Astrocyte (in vitro differentiated cells and primary cell): ENCODE measurements at regions not wholly inside any gene's neighbourhood (a gene's known extent, or its start where the extent isn't known, plus 50 kb on each side); places are given as distances from the start of the nearest gene placed in this dataset.

Experiments
- DNase-seq: peaks from one replicate; pipeline ENCODE4 v3.0.0-alpha.2; 2010; ENCODE audit warnings: low read depth
- FAIRE-seq: peaks from 2 replicates; lab custom pipeline; 2011; peaks lifted over from hg19 to GRCh38; lab: Jason Lieb, UNC
- H2AFZ ChIP-seq: 2 replicates; pipeline ENCODE4 v1.6.0; 2012; ENCODE audit warnings: low read depth, low read length, inconsistent platforms
- H3K27ac ChIP-seq: 2 replicates; pipeline ENCODE4 v1.5.1; 2011; ENCODE audit warnings: low read depth, low read length, inconsistent platforms
- H3K27me3 ChIP-seq: 2 replicates; pipeline ENCODE4 v1.6.0; 2011; ENCODE audit warnings: low read length, inconsistent platforms; ENCODE audit not compliant: insufficient read depth
- H3K36me3 ChIP-seq: 2 replicates; pipeline ENCODE4 v1.5.1; 2011; ENCODE audit warnings: low read length, inconsistent platforms; ENCODE audit not compliant: insufficient read depth
- H3K4me1 ChIP-seq: 2 replicates; pipeline ENCODE4 v1.5.1; 2011; ENCODE audit warnings: low read length, inconsistent platforms; ENCODE audit not compliant: insufficient read depth
- H3K4me2 ChIP-seq: 2 replicates; pipeline ENCODE4 v1.6.0; 2012; ENCODE audit warnings: low read length, inconsistent platforms
- H3K4me3 ChIP-seq: 2 replicates; pipeline ENCODE4 v1.5.1; 2011; ENCODE audit warnings: low read depth, mild to moderate bottlenecking, low read length, inconsistent platforms; ENCODE audit not compliant: insufficient read depth
- H3K79me2 ChIP-seq: 2 replicates; pipeline ENCODE4 v1.6.0; 2012; ENCODE audit warnings: mild to moderate bottlenecking, low read length, inconsistent platforms; ENCODE audit not compliant: insufficient read depth
- H3K9ac ChIP-seq: 2 replicates; pipeline ENCODE4 v1.6.0; 2012; ENCODE audit warnings: mild to moderate bottlenecking, low read length, inconsistent platforms
- H3K9me3 ChIP-seq: 2 replicates; pipeline ENCODE4 v1.5.1; 2012; ENCODE audit warnings: low read depth, mild to moderate bottlenecking, low read length, inconsistent platforms; ENCODE audit not compliant: insufficient read depth
- H4K20me1 ChIP-seq: 2 replicates; pipeline ENCODE4 v1.6.0; 2012; ENCODE audit warnings: low read length, inconsistent platforms; ENCODE audit not compliant: insufficient read depth
- H3K27ac Mint-ChIP-seq: one replicate; pipeline ENCODE4 v1.8.0; 2021; ENCODE audit warnings: mild to moderate bottlenecking, mixed read lengths; ENCODE audit not compliant: unreplicated experiment
- H3K27me3 Mint-ChIP-seq: one replicate; pipeline ENCODE4 v1.8.0; 2021; ENCODE audit warnings: low read depth, mixed read lengths; ENCODE audit not compliant: unreplicated experiment
- H3K36me3 Mint-ChIP-seq: one replicate; pipeline ENCODE4 v1.8.0; 2021; ENCODE audit warnings: low read depth, mixed read lengths; ENCODE audit not compliant: unreplicated experiment
- H3K4me1 Mint-ChIP-seq: one replicate; pipeline ENCODE4 v1.8.0; 2021; ENCODE audit warnings: low read depth, mixed read lengths; ENCODE audit not compliant: unreplicated experiment
- H3K4me3 Mint-ChIP-seq: one replicate; pipeline ENCODE4 v1.8.0; 2021; ENCODE audit warnings: mild to moderate bottlenecking, moderate library complexity, mixed read lengths; ENCODE audit not compliant: unreplicated experiment
- H3K9me3 Mint-ChIP-seq: one replicate; pipeline ENCODE4 v1.8.0; 2021; ENCODE audit warnings: mild to moderate bottlenecking, mixed read lengths; ENCODE audit not compliant: unreplicated experiment
- CTCF ChIP-seq: IDR thresholded peaks from 2 replicates; pipeline ENCODE4 v1.5.1; 2011; ENCODE audit warnings: low read depth, mild to moderate bottlenecking, inconsistent platforms, low read length, moderate library complexity; ENCODE audit not compliant: insufficient read depth
- EZH2 ChIP-seq: IDR thresholded peaks from 2 replicates; pipeline ENCODE4 v1.6.1; 2012; ENCODE audit warnings: mild to moderate bottlenecking, low read length, inconsistent platforms; ENCODE audit not compliant: insufficient read depth

GRCh38 chr2:16064745-16065144 is 124.4 kb downstream of the MYCN start:
- Mint-ChIP-seq H3K9me3 (peaks cover 18% of the 10 kb centered on the region), H3K27ac (no peak overlapping the region), H3K27me3 (peaks cover 4% of the 10 kb centered on the region), H3K36me3 (no peaks in the 10 kb centered on the region), H3K4me1 (no peaks in the 10 kb centered on the region), H3K4me3 (no peak overlapping the region)
- Histone ChIP-seq H3K4me1 (no peaks in the 10 kb centered on the region), H3K79me2 (no peaks in the 10 kb centered on the region), H3K27ac (no peak overlapping the region), H3K4me2 (no peak overlapping the region), H2AFZ (no peak overlapping the region), H3K9ac (no peak overlapping the region), H3K4me3 (no peak overlapping the region), H3K36me3 (no peaks in the 10 kb centered on the region), H3K9me3 (peaks cover 14% of the 10 kb centered on the region), H3K27me3 (no peaks in the 10 kb centered on the region), H4K20me1 (no peaks in the 10 kb centered on the region)
- DNase-seq (no peak), FAIRE-seq (no peak)
- no peak for TF ChIP-seq EZH2
- TF ChIP-seq CTCF = no peak

- FAIRE-seq (no peak), DNase-seq (no peak)
- Mint-ChIP-seq H3K36me3 (no peaks in the 10 kb centered on the region), H3K27ac (no peak overlapping the region), H3K27me3 (peaks cover 8% of the 10 kb centered on the region), H3K4me1 (no peaks in the 10 kb centered on the region), H3K9me3 (peaks cover 19% of the 10 kb centered on the region), H3K4me3 (no peak overlapping the region)
- Histone ChIP-seq H3K27me3 (no peaks in the 10 kb centered on the region), H3K79me2 (no peaks in the 10 kb centered on the region), H4K20me1 (no peaks in the 10 kb centered on the region), H3K36me3 (no peaks in the 10 kb centered on the region), H3K4me1 (no peaks in the 10 kb centered on the region), H3K4me2 (no peak overlapping the region), H3K27ac (no peak overlapping the region), H3K9ac (no peak overlapping the region), H3K9me3 (peaks cover 20% of the 10 kb centered on the region), H2AFZ (no peak overlapping the region), H3K4me3 (no peak overlapping the region)
- TF ChIP-seq EZH2 (no peak), CTCF (no peak)
Observed at GRCh38 chr2:16063955-16064633, 123.7 kb downstream of the MYCN start.

GRCh38 chr2:16063251-16063850 is 123.0 kb downstream of the MYCN start:
- no peaks in the 10 kb centered on the region for H3K36me3 Mint-ChIP-seq
- FAIRE-seq = no peak
- H3K27ac ChIP-seq = no peak overlapping the region
- no peaks in the 10 kb centered on the region for H3K4me1 Mint-ChIP-seq
- H3K4me2 ChIP-seq = no peak overlapping the region
- no peak for TF ChIP-seq EZH2
- TF ChIP-seq CTCF = no peak
- H4K20me1 ChIP-seq = no peaks in the 10 kb centered on the region
- H3K36me3 ChIP-seq = no peaks in the 10 kb centered on the region
- H3K79me2 ChIP-seq = no peaks in the 10 kb centered on the region
- no peak overlapping the region for H3K27ac Mint-ChIP-seq
- DNase-seq = no peak
- no peak overlapping the region for H3K4me3 ChIP-seq
- no peaks in the 10 kb centered on the region for H3K4me1 ChIP-seq
- peaks cover 21% of the 10 kb centered on the region for H3K9me3 ChIP-seq
- peaks cover 8% of the 10 kb centered on the region for H3K27me3 Mint-ChIP-seq
- no peak overlapping the region for H3K9ac ChIP-seq
- H2AFZ ChIP-seq = no peak overlapping the region
- H3K4me3 Mint-ChIP-seq = no peak overlapping the region
- peaks cover 20% of the 10 kb centered on the region for H3K9me3 Mint-ChIP-seq
- no peaks in the 10 kb centered on the region for H3K27me3 ChIP-seq
